NCI-H345 treated with DMSO at 0.1 percent for 48 hours (cell line): ENCODE measurements at regions not wholly inside any gene's neighbourhood (a gene's known extent, or its start where the extent isn't known, plus 50 kb on each side); places are given as distances from the start of the nearest gene placed in this dataset.
"Not testable (repeated sequence)": the region's sequence is repeated elsewhere in the genome, so short reads cannot be mapped to it uniquely, and the experiment has no call there.

Experiments
- DNase-seq: peaks from one replicate; lab custom pipeline; 2025; ENCODE audit not compliant: unreplicated experiment; lab: John Stamatoyannopoulos, UW

DNA sequence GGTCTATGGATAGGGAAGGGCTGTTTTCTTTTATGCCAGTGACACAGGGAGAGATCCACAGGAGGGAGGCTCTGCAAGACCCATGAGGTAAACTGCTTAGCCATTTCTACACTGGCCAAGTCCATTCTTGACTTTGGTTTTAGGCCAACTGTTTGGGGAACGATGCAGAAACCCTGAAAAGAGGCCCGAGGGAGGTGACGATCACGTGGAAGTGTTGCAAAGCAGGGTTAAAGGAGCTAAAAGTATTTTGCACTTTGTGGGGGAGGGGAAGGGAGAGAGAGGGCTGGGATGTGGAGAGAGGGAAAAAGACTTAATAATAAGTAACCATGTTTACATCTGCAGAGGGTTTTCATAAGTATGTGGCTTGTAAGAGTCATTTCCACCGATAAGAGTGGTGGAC lies 239.7 kb downstream of the EMX2 start:
- DNase-seq: no peak

DNA sequence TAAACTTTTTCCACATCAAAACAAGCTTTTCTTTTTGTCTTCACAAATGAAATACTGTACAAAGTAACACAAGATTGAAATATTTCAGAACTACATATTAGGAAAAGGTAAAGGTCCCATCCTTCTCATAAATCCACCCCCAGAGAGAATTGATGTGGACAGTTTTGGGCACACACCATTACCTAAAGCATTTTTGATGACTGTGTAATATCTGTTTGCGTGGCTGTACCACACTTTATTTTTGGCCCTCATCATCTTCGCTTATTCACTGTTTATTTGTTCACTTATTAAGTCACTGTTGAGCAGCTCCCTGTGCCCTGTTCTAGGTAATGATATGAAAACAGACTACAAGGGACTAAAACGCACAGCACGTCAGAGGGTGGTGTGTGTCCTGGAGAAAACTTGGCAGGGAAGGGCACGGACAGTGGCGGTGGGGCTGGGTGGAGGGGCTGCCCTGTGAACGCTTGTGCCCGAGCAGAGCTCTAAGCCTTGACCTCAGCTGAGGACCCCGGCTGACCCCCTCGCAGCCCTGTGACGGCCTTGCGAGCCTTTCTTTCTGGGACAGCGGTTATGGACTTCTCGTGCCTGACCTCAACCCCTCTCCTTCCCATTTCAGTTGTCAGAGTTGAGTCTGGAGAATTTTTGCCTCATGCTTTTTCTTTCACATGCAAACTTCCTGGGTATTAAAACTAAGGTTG lies 241.3 kb downstream of the EMX2 start:
- no peak for DNase-seq

DNA sequence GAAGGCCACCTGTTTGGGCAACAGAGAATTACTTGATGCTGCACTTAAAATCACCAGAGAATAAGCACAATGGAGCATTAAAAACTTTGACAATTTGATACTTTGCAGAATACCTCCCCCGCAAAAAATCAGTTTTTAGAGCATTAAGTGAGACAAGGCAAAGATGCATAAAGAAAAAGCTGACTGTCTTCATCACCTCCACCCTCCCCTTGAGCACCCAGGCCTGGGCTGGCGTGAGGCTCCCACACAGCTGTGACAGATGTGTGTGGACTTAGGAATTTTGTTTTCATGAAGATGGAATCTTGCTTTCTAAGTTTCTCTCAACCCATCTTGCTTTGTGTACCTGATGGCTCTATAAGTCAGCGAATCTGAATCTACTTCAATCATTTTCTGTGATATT lies 242.2 kb downstream of the EMX2 start:
- DNase-seq: no peak

DNA sequence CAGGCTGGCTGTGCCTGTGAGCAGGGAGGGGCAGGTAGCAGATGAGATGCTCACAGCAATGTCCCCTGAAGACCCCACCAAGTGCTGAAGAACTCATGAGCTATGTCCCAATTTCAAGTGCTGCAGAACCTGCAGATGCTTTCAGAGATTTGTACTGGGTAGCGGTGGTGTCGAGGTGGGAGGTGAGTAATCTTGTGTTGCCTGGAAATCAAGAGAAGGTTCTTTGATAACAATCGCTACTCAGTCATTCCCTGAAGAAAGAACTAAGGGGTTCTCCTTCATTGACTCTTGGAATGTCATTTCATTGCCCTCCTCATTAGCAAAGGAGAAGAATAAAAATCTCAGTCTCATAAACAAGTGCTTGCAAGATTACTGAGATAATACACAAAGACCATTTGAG lies 246.4 kb downstream of the EMX2 start:
- no peak for DNase-seq

DNA sequence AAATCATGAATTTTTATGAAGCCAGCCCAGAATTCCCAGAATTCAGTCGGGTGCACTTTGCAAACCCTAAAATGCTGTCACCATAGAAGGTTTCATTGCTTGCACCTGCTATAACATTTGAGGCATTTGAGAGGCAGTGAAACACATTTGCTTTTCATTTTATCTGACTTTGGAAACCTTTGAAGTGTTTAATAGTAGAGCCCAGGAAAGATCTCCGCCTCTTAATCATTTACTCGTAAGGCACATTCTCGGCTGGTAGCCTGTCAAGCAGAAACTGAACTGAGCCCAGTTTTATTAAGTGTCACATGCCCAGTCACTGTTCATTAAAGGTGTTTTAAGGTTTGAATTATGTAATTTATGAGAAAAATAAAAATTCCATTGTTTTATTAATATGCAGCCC lies 247.6 kb downstream of the EMX2 start:
- DNase-seq: no peak

DNA sequence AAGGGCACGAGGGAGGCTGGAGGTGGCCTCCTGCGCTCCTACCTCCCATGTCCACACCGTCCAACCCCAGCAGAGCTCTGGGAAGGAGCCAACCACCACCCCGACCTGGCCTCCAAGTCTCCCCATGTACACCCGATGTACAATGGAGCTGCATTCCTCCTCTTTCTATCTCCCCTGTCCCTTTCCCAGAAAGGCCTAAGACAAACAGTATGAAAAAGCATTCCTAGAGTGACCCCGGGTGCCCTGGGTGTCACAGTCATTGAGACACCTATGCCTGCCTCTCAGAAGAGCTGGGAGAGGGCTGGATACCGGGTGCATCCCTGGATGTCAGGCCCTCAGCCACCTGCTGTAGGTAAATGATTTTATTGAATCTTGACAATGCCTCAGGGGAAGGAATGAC lies 248.1 kb downstream of the EMX2 start:
- DNase-seq: no peak

DNA sequence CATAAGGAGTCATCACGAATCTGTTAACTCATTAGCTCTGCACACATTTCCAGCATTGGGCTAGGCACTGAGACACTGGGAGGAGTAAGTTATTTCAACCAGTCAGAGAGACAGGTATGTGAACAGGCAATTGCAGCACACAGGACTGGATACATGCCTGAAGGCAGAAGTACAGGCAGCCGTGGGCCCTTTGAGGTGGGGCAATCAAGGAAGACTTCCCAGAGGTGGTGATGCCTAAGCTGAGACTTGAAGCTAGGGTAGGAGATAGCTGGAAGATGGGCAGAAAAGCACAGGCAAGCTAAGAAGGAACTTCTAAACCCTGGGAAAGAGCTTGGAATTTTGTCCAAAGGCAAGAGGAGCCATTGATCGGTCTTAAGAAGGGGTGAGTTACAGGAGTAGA lies 249.7 kb downstream of the EMX2 start:
- DNase-seq: no peak

DNA sequence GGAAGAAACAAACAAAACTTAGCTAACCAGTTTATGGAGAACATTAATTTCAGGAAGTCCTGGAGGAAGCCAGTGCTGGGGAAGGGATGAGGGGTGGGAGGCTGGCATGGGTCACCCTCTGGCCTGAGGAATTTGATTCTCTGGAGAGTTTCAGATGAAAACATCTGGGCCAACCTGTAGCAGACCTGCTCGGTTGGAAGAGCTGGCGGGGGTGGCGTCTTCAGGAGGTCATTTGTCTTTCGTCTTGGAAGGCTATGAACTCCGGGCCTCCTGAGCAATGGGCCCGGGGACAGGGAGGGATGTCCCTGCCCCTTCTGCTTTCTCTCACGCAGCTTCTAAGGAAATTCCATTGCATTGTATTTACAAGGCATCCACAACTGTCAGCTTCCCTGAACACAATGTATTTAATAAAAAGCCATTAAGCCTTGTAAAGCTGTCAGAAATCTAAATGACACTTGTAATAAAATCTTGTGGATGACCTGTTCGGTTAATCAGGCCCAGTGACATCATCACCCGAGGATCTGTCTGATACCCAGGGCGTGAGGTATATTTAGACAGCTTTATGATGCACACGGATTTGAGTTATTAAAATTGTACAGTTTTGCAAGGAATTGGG lies 250.5 kb downstream of the RAB11FIP2 start:
- no peak for DNase-seq

DNA sequence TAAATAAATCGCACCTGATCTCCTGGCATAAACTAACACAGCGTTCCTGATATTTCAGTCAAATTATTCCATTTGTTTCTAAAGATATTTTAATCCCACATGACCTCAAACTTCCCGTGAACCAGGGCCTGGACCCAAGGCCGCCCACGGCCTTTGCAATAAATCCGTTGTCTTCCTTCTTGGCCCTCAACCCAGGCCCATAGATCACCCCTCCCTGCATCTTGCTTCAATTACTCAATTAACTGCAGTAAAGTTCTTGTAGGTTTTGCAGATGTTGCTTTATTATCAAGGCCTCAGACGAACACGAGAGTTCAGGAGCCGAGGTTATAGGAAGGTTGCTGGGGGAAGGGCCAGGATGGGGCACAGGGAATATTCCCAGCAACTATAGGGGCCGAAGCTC lies 249.4 kb downstream of the RAB11FIP2 start:
- DNase-seq: no peak

DNA sequence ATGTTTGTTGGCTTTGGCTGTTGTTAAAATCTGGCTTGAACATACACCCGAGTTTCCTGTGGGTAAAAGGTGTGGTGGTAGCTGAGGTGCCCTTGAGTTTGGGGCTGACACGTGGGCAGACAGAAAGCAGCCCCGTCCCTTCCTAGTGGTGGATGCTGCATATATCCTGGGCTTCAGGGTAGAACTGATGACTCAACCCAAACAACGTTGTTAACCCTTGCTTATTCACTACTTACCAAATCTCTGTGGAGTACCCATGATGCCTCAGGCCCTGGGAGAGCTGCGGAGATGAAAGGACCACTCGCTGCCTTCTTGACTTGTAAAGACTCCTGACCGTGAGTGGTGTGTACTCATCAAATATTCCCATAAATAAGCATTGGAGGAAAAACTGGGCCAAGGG lies 245.1 kb downstream of the RAB11FIP2 start:
- no peak for DNase-seq

DNA sequence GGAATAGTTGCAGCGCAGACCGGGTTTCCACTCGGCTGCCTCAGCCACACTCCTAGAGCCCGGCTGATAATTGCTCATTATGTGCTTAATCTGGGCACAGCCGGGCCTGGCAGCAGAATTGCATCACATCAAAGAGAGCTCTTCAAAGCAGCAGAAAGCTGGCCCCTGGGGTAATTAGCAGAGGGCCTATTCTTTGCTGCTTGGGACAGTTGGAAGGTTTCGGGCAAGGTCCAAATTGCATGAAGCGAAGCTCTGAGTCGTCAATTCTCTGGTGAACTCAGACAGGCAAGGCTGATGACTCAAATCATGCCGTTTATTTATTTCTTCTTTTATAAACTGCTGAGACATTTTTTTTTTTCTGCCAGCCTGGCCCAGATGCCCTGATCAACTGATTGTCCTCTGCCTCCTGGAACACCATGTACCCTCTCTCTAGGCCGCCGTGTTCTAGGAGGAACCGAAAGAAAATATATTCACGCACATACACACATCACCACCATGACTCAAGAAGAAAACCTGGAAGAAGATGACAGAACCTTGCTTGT lies 242.2 kb downstream of the RAB11FIP2 start:
- no peak for DNase-seq

DNA sequence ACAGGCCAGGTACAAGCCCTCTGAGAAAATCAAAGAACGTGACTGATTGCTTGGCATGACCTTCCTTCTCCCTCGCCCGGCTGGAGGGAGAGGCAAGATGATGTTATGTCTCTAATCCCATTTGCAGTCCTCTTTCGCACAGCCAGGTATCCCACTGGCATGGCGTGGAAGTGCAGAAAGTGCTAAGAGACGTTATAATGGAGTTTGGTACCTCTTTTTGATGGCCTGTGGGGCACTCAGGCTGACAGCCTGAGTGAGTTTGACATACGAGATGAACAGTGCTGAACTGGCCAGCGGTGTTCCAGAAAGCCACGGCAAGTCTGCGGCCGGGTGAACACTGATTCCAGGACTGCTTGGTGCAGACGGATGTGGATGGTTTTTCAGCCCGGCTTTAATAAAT lies 241.6 kb downstream of the RAB11FIP2 start:
- DNase-seq: no peak

DNA sequence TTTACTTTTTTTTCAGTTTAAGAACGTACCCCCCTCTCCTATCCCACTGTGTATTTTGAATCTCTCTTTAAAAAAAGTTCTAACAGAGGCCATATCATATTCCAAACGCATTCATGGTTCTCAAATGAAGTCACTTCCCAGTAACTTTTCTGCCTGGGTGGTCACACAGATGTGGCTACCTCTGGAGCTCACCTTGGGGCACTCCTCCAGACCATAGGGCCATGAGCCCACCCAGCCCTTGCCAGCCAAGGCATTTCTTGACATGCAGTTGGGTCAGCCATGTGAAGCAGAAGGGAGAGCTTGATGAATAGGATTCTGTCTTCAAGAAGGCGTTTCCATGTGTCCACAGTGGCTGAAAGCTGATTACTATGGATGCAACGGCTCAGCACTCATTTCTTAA lies 239.3 kb downstream of the RAB11FIP2 start:
- no peak for DNase-seq

DNA sequence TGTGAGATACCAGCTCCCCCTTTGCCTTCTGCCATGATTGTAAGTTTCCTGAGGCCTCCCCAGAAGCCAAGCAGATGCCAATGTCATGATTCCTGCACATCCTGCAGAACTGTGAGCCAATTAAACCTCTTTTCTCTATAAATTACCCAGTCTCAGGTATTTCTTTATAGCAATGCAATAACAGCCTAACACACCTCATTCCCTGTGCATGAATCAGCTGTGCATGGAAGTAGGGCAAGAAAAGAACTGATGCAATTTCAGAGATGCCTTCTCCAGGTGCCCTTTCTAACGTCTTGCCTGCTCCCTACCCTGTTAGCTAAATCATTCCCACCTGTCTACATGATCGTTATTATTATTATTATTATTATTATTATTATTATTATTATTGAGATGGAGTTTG lies 230.9 kb downstream of the RAB11FIP2 start:
- DNase-seq: not testable (repeated sequence)

DNA sequence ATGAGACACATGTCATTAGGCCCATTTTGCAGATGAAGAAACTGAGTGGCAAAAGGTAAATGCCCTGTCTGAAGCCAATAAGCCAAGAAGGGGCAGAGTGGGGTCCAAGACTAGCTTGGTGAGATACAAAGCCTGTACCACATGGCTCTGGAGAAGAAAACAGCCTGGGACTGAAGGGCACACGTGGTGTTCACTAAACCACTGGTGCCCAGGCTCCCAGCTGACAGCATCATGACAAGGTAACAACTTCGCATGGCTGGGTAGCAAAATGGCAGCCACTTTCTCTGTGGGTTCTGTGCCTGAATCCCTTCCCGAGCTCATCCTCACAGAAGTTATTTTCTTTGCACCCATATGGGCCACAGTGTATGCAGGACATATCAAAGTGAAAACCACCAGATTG lies 229.6 kb downstream of the RAB11FIP2 start:
- DNase-seq: no peak

DNA sequence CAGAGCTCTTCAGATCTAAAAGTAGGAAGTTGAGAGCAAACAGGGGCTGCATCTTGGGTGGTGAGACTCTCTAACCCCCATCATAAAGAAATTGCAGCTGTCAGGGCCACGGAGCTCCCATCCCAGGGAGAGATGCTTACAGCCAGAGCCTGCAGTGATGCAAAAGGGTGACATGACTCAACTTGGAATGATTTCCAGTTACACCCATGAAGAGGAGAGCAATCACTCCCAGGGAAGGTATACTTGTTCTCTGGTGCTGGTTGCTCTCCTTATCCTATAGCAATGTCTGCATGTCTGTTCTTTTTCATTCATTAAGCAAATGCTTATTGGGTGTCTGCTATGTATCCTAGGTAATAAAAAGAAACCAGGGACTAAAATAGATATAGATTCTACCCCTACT lies 228.0 kb downstream of the RAB11FIP2 start:
- DNase-seq: no peak

DNA sequence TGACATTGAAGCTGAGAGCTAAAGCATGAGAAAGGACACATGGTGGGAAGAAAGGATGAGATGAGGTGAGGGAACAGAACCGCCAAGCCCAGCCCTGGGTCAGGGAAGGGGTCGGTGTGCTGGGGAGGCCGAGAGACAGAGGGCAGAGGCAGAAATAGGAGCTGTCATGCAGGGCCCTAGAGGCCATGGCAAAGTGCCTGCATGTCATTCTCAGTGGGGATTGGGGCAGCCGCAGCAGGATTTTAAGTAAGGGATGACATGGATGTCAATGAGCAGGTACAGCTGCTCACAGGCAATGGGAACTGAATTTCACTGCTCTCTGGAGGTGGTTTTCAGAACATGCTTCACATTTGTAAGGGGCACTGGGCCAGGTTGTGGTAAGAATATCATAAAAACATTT lies 227.4 kb downstream of the RAB11FIP2 start:
- no peak for DNase-seq

DNA sequence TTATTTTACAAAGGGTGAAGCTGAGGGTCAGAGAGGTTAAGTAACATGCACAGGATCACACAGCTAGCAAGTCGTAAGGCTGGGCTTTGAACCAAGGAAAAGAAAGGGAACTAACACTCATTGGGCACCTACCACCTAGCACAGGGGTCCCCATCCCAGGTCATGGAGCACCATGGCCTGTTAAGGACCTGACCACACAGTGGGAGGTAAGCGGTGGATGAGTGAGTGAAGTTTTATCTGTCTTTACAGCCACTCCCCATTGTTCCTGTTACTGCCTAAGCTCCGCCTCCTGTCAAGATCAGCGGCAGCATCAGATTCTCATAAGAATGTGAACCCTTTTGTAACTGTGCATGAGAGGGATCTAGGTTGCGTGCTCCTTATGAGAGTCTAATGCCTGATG lies 222.8 kb downstream of the RAB11FIP2 start:
- no peak for DNase-seq

DNA sequence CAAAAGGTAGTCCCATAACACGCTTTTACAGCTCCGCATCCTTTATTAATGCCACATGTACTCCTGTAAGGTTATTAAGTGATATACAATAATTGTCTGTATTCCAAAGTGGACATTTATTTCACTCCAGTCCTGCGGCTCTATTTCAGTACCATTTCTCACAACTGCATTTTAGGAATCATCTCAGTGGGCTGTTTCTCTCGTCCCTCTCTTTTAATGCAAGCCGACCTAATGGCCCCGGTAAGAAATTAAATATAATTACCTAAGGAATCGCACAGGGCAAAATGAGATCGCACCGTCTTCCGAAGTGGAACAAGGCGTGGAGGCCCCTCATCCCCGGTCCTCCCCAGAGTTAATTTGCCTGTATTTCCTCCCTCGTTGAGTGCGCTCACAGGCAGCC lies 216.5 kb downstream of the RAB11FIP2 start:
- no peak for DNase-seq

DNA sequence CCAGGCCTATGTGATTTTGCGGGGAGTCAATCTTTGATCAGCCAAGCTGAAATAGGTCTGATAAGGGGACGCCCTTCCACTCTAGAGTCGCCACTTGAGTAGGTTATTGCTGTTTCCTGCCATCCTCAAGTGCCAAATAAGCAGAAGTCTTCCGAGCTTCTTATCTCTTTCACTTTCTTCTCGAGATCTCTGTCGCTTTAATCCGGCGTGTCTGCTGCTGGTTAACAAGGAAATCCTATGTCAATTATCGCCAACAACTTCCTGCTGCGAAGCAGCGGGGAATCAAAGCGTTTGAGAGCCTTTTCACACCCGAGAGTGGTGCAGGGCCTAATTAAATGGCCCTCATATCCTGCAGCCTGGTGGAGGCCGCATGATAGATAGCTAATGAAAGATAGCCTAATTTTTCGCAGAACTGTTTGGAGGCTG lies 215.9 kb downstream of the RAB11FIP2 start:
- no peak for DNase-seq

DNA sequence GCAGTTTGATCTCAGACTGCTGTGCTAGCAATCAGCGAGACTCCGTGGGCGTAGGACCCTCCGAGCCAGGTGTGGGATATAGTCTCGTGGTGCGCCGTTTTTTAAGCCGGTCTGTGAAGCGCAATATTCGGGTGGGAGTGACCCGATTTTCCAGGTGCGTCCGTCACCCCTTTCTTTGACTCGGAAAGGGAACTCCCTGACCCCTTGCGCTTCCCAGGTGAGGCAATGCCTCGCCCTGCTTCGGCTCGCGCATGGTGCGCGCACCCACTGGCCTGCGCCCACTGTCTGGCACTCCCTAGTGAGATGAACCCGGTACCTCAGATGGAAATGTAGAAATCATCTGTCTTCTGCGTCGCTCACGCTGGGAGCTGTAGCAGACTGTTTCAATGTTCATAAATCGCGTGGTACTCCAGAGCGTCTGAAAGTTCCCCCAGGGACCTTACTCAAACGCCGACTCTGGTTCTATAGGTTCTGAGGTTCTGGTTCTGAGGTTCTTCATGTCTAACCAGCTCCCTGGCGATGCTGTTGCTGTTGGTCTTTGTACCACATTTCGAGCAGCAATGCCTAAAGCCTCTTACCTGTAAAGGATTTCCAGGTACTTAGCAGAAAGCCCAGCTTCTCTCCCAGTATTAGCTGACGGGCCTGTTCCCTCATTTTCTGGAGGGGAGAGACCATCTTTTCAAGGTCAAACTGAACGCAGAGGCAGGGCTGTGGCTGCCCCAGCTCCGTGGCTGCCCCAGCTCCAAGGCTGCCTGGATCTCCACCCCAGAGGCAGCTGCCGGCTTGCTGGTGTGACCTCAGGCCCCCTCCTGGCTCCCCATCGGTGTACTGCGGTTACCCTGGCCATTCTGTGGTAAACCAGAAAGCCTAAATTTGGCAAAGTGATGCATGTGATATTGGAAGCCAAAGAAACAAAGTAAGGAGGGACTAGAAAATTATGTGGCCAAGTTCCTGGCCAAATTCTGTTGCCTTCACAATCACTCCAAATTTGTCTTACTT lies 207.9 kb downstream of the RAB11FIP2 start:
- not testable (repeated sequence) for DNase-seq

DNA sequence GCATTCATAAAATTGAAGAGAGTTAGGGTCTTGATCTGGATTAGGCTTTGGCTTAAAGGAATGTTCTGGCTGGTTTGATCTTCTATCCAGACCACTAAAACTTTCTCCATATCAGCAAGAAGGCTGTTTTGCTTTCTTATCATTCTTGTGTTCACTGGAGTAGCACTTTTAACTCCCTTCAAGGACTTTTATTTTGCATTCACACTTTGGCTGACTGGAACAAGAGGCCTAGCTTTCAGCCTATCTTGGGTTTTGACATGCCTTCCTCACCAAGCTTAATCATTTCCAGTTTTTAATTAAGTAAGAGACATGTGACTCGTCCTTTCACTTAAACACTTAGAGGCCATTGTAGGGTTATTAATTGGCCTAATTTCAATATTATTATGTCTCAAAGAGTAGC lies 190.3 kb downstream of the RAB11FIP2 start:
- not testable (repeated sequence) for DNase-seq
